ENCODE measurements at regions not wholly inside any gene's neighbourhood (a gene's known extent, or its start where the extent isn't known, plus 50 kb on each side); places are given as distances from the start of the nearest gene placed in this dataset.

- no peak for TF ChIP-seq CTCF (IDR thresholded peaks at IDR 0.05)
- TF ChIP-seq EZH2 (IDR thresholded peaks at IDR 0.05), result no peak
These were observed 311.5 kb upstream of the SYT4 start for GRCh38 chr18:43588838-43589237.

Measured in neural progenitor cell (in vitro differentiated cells).